Hepatocyte (in vitro differentiated cells): ENCODE measurements at regions not wholly inside any gene's neighbourhood (a gene's known extent, or its start where the extent isn't known, plus 50 kb on each side); places are given as distances from the start of the nearest gene placed in this dataset.

ENCODE experiments used
- DNase-seq: peaks from one replicate; pipeline ENCODE4 v3.0.0-alpha.2; 2016; ENCODE audit warnings: low spot score
- H2AFZ ChIP-seq: fragments of 200-600 bp; sonication (generic); 2 replicates; pipeline ENCODE4 v1.6.0; 2016; ENCODE audit warnings: antibody characterized with exemption, mild to moderate bottlenecking
- H3K27ac ChIP-seq: fragments of 200-600 bp; sonication (generic); 2 replicates; pipeline ENCODE4 v1.5.1; 2016; ENCODE audit warnings: mild to moderate bottlenecking
- H3K27me3 ChIP-seq: fragments of 200-600 bp; sonication (generic); 2 replicates; pipeline ENCODE4 v1.6.1; 2016
- H3K36me3 ChIP-seq: fragments of 200-600 bp; sonication (generic); replicated peaks from 2 replicates; pipeline ENCODE4 v1.5.1; 2016; ENCODE audit warnings: low read depth; ENCODE audit not compliant: insufficient read depth
- H3K4me1 ChIP-seq: fragments of 200-600 bp; sonication (generic); 2 replicates; pipeline ENCODE4 v1.5.1; 2016; ENCODE audit warnings: mild to moderate bottlenecking, moderate library complexity; ENCODE audit not compliant: insufficient read depth
- H3K4me2 ChIP-seq: fragments of 200-600 bp; sonication (generic); 2 replicates; pipeline ENCODE4 v1.6.0; 2016
- H3K4me3 ChIP-seq: fragments of 200-600 bp; sonication (generic); 2 replicates; pipeline ENCODE4 v1.5.1; 2016; ENCODE audit warnings: mild to moderate bottlenecking
- H3K79me2 ChIP-seq: fragments of 200-600 bp; sonication (generic); 2 replicates; pipeline ENCODE4 v1.6.0; 2017; ENCODE audit warnings: mild to moderate bottlenecking
- H3K9me2 ChIP-seq: fragments of 200-600 bp; sonication (generic); replicated peaks from 2 replicates; pipeline ENCODE4 v1.6.0; 2017; ENCODE audit warnings: mild to moderate bottlenecking; ENCODE audit not compliant: insufficient read depth
- H3K9me3 ChIP-seq: fragments of 200-600 bp; sonication (generic); 2 replicates; pipeline ENCODE4 v1.5.1; 2016; ENCODE audit warnings: low read depth, mild to moderate bottlenecking
- H4K20me1 ChIP-seq: fragments of 200-600 bp; sonication (generic); 2 replicates; pipeline ENCODE4 v1.6.0; 2016; ENCODE audit warnings: mild to moderate bottlenecking; ENCODE audit not compliant: insufficient read depth, poor library complexity, severe bottlenecking
- CTCF ChIP-seq: fragments of 200-600 bp; sonication (generic); IDR thresholded peaks from 2 replicates; pipeline ENCODE4 v1.5.1; 2016; ENCODE audit warnings: antibody characterized with exemption, mild to moderate bottlenecking; ENCODE audit not compliant: poor library complexity
- EZH2 ChIP-seq: fragments of 200-600 bp; sonication (generic); IDR thresholded peaks from 2 replicates; pipeline ENCODE4 v1.6.1; 2016; ENCODE audit warnings: antibody characterized with exemption, mild to moderate bottlenecking, borderline replicate concordance
- EZH2phosphoT487 ChIP-seq: fragments of 200-600 bp; sonication (generic); IDR thresholded peaks from one replicate; pipeline ENCODE4 v1.6.1; 2018; ENCODE audit warnings: antibody characterized with exemption, mild to moderate bottlenecking, low read depth, moderate library complexity; ENCODE audit not compliant: unreplicated experiment, severe bottlenecking
- WGBS: methylation state at CpG from one replicate; pipeline ENCODE4 v1.1.6; 2016; ENCODE audit warnings: low lambda C conversion rate; ENCODE audit errors: missing lambda C conversion rate; 5-methylcytosine and 5-hydroxymethylcytosine counted together

- no peaks in the 10 kb centered on the region for H4K20me1 ChIP-seq
- WGBS, result 71% methylated on average over 1 of the region's 1 CpG
Measured at GRCh38 chr11:29783506-29783905, 233.3 kb downstream of the KCNA4 start.

GRCh38 chr11:29782447-29782846, 234.4 kb downstream of the KCNA4 start:
- H2AFZ ChIP-seq, result no peak overlapping the region
- no peaks in the 10 kb centered on the region for H3K79me2 ChIP-seq
- H3K27me3 ChIP-seq, result no peaks in the 10 kb centered on the region
- WGBS, result 95% methylated on average over 1 of the region's 1 CpG
- no peaks in the 10 kb centered on the region for H3K9me2 ChIP-seq
- H3K36me3 ChIP-seq, result no peaks in the 10 kb centered on the region
- H3K27ac ChIP-seq, result no peak overlapping the region
- no peak overlapping the region for H3K4me2 ChIP-seq
- no peaks in the 10 kb centered on the region for H3K4me1 ChIP-seq
- H3K9me3 ChIP-seq, result no peaks in the 10 kb centered on the region
- DNase-seq, result no peak
- no peaks in the 10 kb centered on the region for H4K20me1 ChIP-seq
- H3K4me3 ChIP-seq, result no peak overlapping the region
- TF ChIP-seq EZH2phosphoT487, result no peak
- no peak for TF ChIP-seq EZH2
- no peak for TF ChIP-seq CTCF

More at GRCh38 chr11:29783506-29783905, 233.3 kb downstream of the KCNA4 start:
- H3K9me3 ChIP-seq, result no peaks in the 10 kb centered on the region
- H2AFZ ChIP-seq, result no peak overlapping the region
- H3K9me2 ChIP-seq, result no peaks in the 10 kb centered on the region
- TF ChIP-seq EZH2phosphoT487 (no peak), CTCF (no peak), EZH2 (no peak)
- H3K4me1 ChIP-seq, result no peaks in the 10 kb centered on the region
- H3K4me3 ChIP-seq, result no peak overlapping the region
- no peaks in the 10 kb centered on the region for H3K27me3 ChIP-seq
- H3K79me2 ChIP-seq, result no peaks in the 10 kb centered on the region
- no peaks in the 10 kb centered on the region for H3K36me3 ChIP-seq
- DNase-seq, result no peak
- no peak overlapping the region for H3K27ac ChIP-seq
- no peak overlapping the region for H3K4me2 ChIP-seq

GRCh38 chr11:29781268-29781667, 235.6 kb downstream of the KCNA4 start:
- H3K4me1 ChIP-seq, result no peaks in the 10 kb centered on the region
- H3K9me3 ChIP-seq, result no peaks in the 10 kb centered on the region
- H3K79me2 ChIP-seq, result no peaks in the 10 kb centered on the region
- H3K9me2 ChIP-seq, result no peaks in the 10 kb centered on the region
- TF ChIP-seq EZH2 (no peak), CTCF (no peak), EZH2phosphoT487 (no peak)
- no peak overlapping the region for H3K27ac ChIP-seq
- no peak overlapping the region for H3K4me3 ChIP-seq
- no peak for DNase-seq
- no peak overlapping the region for H2AFZ ChIP-seq
- H3K27me3 ChIP-seq, result no peaks in the 10 kb centered on the region
- 75% methylated on average over 1 of the region's 1 CpG for WGBS
- no peaks in the 10 kb centered on the region for H3K36me3 ChIP-seq
- H3K4me2 ChIP-seq, result no peak overlapping the region
- H4K20me1 ChIP-seq, result no peaks in the 10 kb centered on the region

- Histone ChIP-seq H3K79me2 (no peaks in the 10 kb centered on the region), H3K4me3 (no peak overlapping the region), H3K9me3 (no peaks in the 10 kb centered on the region), H3K9me2 (no peaks in the 10 kb centered on the region), H4K20me1 (no peaks in the 10 kb centered on the region), H3K36me3 (no peaks in the 10 kb centered on the region), H3K4me2 (no peak overlapping the region), H3K4me1 (no peaks in the 10 kb centered on the region), H3K27me3 (no peaks in the 10 kb centered on the region), H2AFZ (no peak overlapping the region), H3K27ac (no peak overlapping the region)
- WGBS, result 91% methylated on average over 7 of the region's 7 CpGs
- TF ChIP-seq EZH2phosphoT487 (no peak), CTCF (no peak), EZH2 (no peak)
- DNase-seq, result no peak
Measured at GRCh38 chr11:29780756-29781155, 236.1 kb downstream of the KCNA4 start.
